H1 (cell line): ENCODE measurements at regions not wholly inside any gene's neighbourhood (a gene's known extent, or its start where the extent isn't known, plus 50 kb on each side); places are given as distances from the start of the nearest gene placed in this dataset.

ENCODE experiments used
- CTCF ChIA-PET: fragments of 300-600 bp; sonication (Branson Sonifier 250); formaldehyde crosslinking; loops from one replicate; lab custom pipeline; 2021; ENCODE audit not compliant: partially characterized antibody; lab: Charles Lee
- POLR2A ChIA-PET: fragments of 300-600 bp; sonication (Branson Sonifier 250); formaldehyde crosslinking; loops from one replicate; lab custom pipeline; 2021; ENCODE audit warnings: inconsistent platforms; ENCODE audit not compliant: partially characterized antibody; lab: Charles Lee
- DNase-seq, 2 experiments: peaks; one replicate each; pipeline versions ENCODE4 v3.0.0 to v3.0.0-alpha.2; 2010 to 2022; ENCODE audit warnings: low spot score in 2 of 2, low read depth in 1 of 2, mixed read lengths in 1 of 2
- FAIRE-seq: peaks from 2 replicates; lab custom pipeline; 2011; peaks lifted over from hg19 to GRCh38; lab: Jason Lieb, UNC
- H2AFZ ChIP-seq: 2 replicates; pipeline ENCODE4 v1.8.1; 2012; ENCODE audit warnings: low read length, inconsistent platforms
- H2AK5ac ChIP-seq: 2 replicates; pipeline ENCODE4 v1.6.1; 2013; ENCODE audit warnings: low read depth, low read length
- H2BK120ac ChIP-seq: replicated peaks from 2 replicates; pipeline ENCODE3; 2013; ENCODE audit warnings: low read depth, low read length, inconsistent platforms
- H2BK12ac ChIP-seq: 2 replicates; pipeline ENCODE4 v1.6.1; 2013; ENCODE audit warnings: low read depth, low read length
- H2BK15ac ChIP-seq: 2 replicates; pipeline ENCODE4 v1.6.1; 2013; ENCODE audit warnings: low read length
- H2BK20ac ChIP-seq: 2 replicates; pipeline ENCODE4 v1.6.1; 2013; ENCODE audit warnings: low read length
- H2BK5ac ChIP-seq: 2 replicates; pipeline ENCODE4 v1.6.1; 2013; ENCODE audit warnings: low read depth, low read length
- H3K14ac ChIP-seq: 2 replicates; pipeline ENCODE4 v1.6.1; 2013; ENCODE audit warnings: inconsistent platforms; ENCODE audit not compliant: insufficient read length
- H3K18ac ChIP-seq: 2 replicates; pipeline ENCODE4 v1.6.1; 2013; ENCODE audit warnings: low read length; ENCODE audit errors: extremely low read depth
- H3K23ac ChIP-seq: 2 replicates; pipeline ENCODE4 v1.6.1; 2013; ENCODE audit warnings: inconsistent platforms; ENCODE audit not compliant: insufficient read length
- H3K23me2 ChIP-seq: 2 replicates; pipeline ENCODE4 v1.6.1; 2013; ENCODE audit warnings: low read depth, low read length
- H3K27ac ChIP-seq: 2 replicates; pipeline ENCODE4 v1.6.1; 2011; ENCODE audit warnings: low read depth, low read length, inconsistent platforms
- H3K27me3 ChIP-seq, 4 experiments: replicated peaks in 1 of 4; 1 replicate in 1 of 4; 2 replicates in 3 of 4; pipeline versions ENCODE4 v1.6.1 to v1.8.1; 2011 to 2013; ENCODE audit warnings: low read length in 3 of 4, mild to moderate bottlenecking in 3 of 4, inconsistent platforms in 2 of 4, mixed read lengths in 2 of 4, moderate library complexity in 1 of 4; ENCODE audit not compliant: control insufficient read depth in 3 of 4, insufficient read depth in 3 of 4; ENCODE audit errors: extremely low read depth in 1 of 4
- H3K36me3 ChIP-seq, 4 experiments: 2 replicates each; pipeline versions ENCODE4 v1.6.1 to v1.8.1; 2011 to 2013; ENCODE audit warnings: mild to moderate bottlenecking in 4 of 4, low read length in 3 of 4, moderate library complexity in 2 of 4, control low read depth in 1 of 4, inconsistent platforms in 1 of 4; ENCODE audit not compliant: insufficient read depth in 4 of 4, control insufficient read depth in 2 of 4
- H3K4ac ChIP-seq: replicated peaks from 2 replicates; pipeline ENCODE3; 2013; ENCODE audit warnings: low read length, low read depth, mixed read lengths, inconsistent platforms; ENCODE audit not compliant: insufficient read length
- H3K4me1 ChIP-seq, 4 experiments: replicated peaks in 1 of 4; 1 replicate in 1 of 4; 2 replicates in 3 of 4; pipeline versions ENCODE4 v1.6.1 to v1.8.1; 2011 to 2013; ENCODE audit warnings: low read length in 3 of 4, inconsistent platforms in 2 of 4, mixed read lengths in 1 of 4; ENCODE audit not compliant: insufficient read depth in 4 of 4, control insufficient read depth in 3 of 4
- H3K4me2 ChIP-seq, 2 experiments: 2 replicates each; pipeline versions ENCODE4 v1.6.1 to v1.8.1; 2011 to 2013; ENCODE audit warnings: low read depth in 2 of 2, low read length in 2 of 2, control low read depth in 1 of 2, inconsistent platforms in 1 of 2, mild to moderate bottlenecking in 1 of 2; ENCODE audit not compliant: insufficient read depth in 1 of 2
- H3K4me3 ChIP-seq, 4 experiments: fragments of 200-600, 300-600 bp in 1 of 4; sonication (generic), shearing (Covaris generic), sonication (Bioruptor Twin) in 1 of 4; 2 replicates each; pipeline versions ENCODE4 v1.5.1 to v1.8.1; 2011 to 2016; ENCODE audit warnings: low read length in 4 of 4, low read depth in 3 of 4, control low read depth in 2 of 4, inconsistent platforms in 2 of 4, mild to moderate bottlenecking in 2 of 4, mixed read lengths in 1 of 4, moderate library complexity in 1 of 4; ENCODE audit not compliant: insufficient read depth in 2 of 4; ENCODE audit errors: extremely low read depth in 1 of 4
- H3K56ac ChIP-seq: replicated peaks from 2 replicates; pipeline ENCODE3; 2013; ENCODE audit warnings: low read depth, mild to moderate bottlenecking, mixed read lengths, low read length, inconsistent platforms; ENCODE audit not compliant: insufficient read length
- H3K79me1 ChIP-seq: 2 replicates; pipeline ENCODE4 v1.6.1; 2013; ENCODE audit warnings: low read depth, low read length, control low read depth
- H3K79me2 ChIP-seq, 2 experiments: 2 replicates each; pipeline versions ENCODE4 v1.6.1 to v1.8.1; 2012 to 2013; ENCODE audit warnings: low read length in 2 of 2, mild to moderate bottlenecking in 2 of 2, inconsistent platforms in 1 of 2; ENCODE audit not compliant: insufficient read depth in 2 of 2, control insufficient read depth in 1 of 2
- H3K9ac ChIP-seq, 4 experiments: replicated peaks in 1 of 4; 1 replicate in 1 of 4; 2 replicates in 3 of 4; pipeline versions ENCODE4 v1.6.1 to v1.8.1; 2011 to 2013; ENCODE audit warnings: low read depth in 3 of 4, low read length in 3 of 4, control low read depth in 2 of 4, mild to moderate bottlenecking in 2 of 4, moderate library complexity in 2 of 4, inconsistent platforms in 1 of 4; ENCODE audit errors: extremely low read depth in 1 of 4
- H3K9me3 ChIP-seq, 2 experiments: 2 replicates each; pipeline versions ENCODE4 v1.6.1 to v1.8.1; 2012 to 2013; ENCODE audit warnings: mild to moderate bottlenecking in 2 of 2, moderate library complexity in 2 of 2, control low read depth in 1 of 2, inconsistent platforms in 1 of 2, low read depth in 1 of 2, low read length in 1 of 2, mixed read lengths in 1 of 2; ENCODE audit not compliant: insufficient read depth in 2 of 2
- H4K20me1 ChIP-seq, 2 experiments: replicated peaks in 1 of 2; 2 replicates each; pipeline versions ENCODE3 to v1.8.1; 2011 to 2013; ENCODE audit warnings: inconsistent platforms in 2 of 2, low read length in 2 of 2, mild to moderate bottlenecking in 1 of 2; ENCODE audit not compliant: insufficient read depth in 2 of 2, control insufficient read depth in 1 of 2
- H4K5ac ChIP-seq: 2 replicates; pipeline ENCODE4 v1.6.1; 2013; ENCODE audit warnings: low read length, low read depth, mixed read lengths, inconsistent platforms; ENCODE audit not compliant: insufficient read length
- H4K8ac ChIP-seq: 2 replicates; pipeline ENCODE4 v1.8.0; 2013; ENCODE audit warnings: mild to moderate bottlenecking, moderate library complexity, low read length, inconsistent platforms; ENCODE audit not compliant: insufficient read depth; ENCODE audit errors: extremely low read depth
- H4K91ac ChIP-seq: replicated peaks from 2 replicates; pipeline ENCODE3; 2013; ENCODE audit warnings: low read length, mixed read lengths, inconsistent platforms; ENCODE audit not compliant: insufficient read length
- BACH1 ChIP-seq: IDR thresholded peaks from 2 replicates; pipeline ENCODE4 v1.6.1; 2012; ENCODE audit warnings: low read length, improper control_type of control experiment
- HDAC2 ChIP-seq, 2 experiments: fragments of 300-600 bp in 1 of 2; sonication (generic) in 1 of 2; IDR thresholded peaks; 2 replicates each; pipeline ENCODE4 v1.6.1; 2011 to 2012; ENCODE audit warnings: low read depth in 2 of 2, low read length in 2 of 2, mild to moderate bottlenecking in 2 of 2, moderate library complexity in 2 of 2, borderline replicate concordance in 1 of 2, inconsistent platforms in 1 of 2
- HDAC6 ChIP-seq: IDR thresholded peaks from one replicate; pipeline ENCODE4 v1.7.1; 2012; ENCODE audit warnings: low read depth, mild to moderate bottlenecking, inconsistent platforms, low read length, moderate library complexity
- KDM5A ChIP-seq: fragments of 200-600 bp; IDR thresholded peaks from 2 replicates; pipeline ENCODE4 v1.7.1; 2012; ENCODE audit warnings: mild to moderate bottlenecking, low read length, inconsistent platforms, mixed read lengths
- SIRT6 ChIP-seq: IDR thresholded peaks from one replicate; pipeline ENCODE4 v1.7.1; 2012; ENCODE audit warnings: low read length, inconsistent platforms
- TCF12 ChIP-seq: IDR thresholded peaks from 2 replicates; pipeline ENCODE4 v1.6.1; 2011; ENCODE audit warnings: low read depth, mild to moderate bottlenecking, low read length
- WGBS, 2 experiments: shearing (Covaris generic) in 1 of 2; methylation state at CpG; one replicate each; pipeline versions ENCODE4 v1.1.6 to v1.1.7; 2013 to 2015; ENCODE audit warnings: low lambda C conversion rate in 2 of 2, mixed read lengths in 2 of 2, inconsistent platforms in 1 of 2, low coverage in 1 of 2, missing lambda C conversion rate in 1 of 2; ENCODE audit not compliant: insufficient replicate concordance in 2 of 2, insufficient coverage in 1 of 2, insufficient read length in 1 of 2; ENCODE audit errors: extremely low coverage in 1 of 2, missing lambda C conversion rate in 1 of 2; 5-methylcytosine and 5-hydroxymethylcytosine counted together
- TF ChIP-seq, protein P1 (sequence below): IDR thresholded peaks from 2 replicates; pipeline ENCODE4 v1.6.1; 2012; ENCODE audit warnings: inconsistent platforms

DNA sequence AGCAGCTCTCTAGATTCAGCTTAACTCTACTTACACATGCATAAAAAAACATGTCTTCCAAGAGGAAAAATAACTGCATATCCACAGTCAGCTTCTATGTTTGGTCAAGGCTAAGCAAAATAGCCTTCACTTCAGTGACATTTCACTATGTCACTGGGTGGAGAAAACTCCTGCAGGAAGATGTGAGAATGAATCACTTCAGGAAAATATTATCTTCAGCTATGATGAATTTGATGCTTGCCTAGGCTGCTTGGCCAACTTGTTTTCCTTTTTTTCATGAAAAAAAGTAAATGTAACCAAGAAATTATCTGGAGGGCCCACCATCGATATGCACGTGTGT, 143.0 kb upstream of the ZNF608 start:
- TF ChIP-seq SIRT6 (no peak), KDM5A (no peak), HDAC6 (no peak), HDAC2 (IDR thresholded peaks at IDR 0.05; ENCODE audit: borderline replicate concordance in 1 of 2, low read depth in 2 of 2, low read length in 2 of 2) (no peak), TCF12 (no peak), BACH1 (no peak)
- TF ChIP-seq, protein P1, sequence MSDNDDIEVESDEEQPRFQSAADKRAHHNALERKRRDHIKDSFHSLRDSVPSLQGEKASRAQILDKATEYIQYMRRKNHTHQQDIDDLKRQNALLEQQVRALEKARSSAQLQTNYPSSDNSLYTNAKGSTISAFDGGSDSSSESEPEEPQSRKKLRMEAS: no peak
- TF ChIP-seq, all 59 proteins: peak for 0
- DNase-seq (no peak), FAIRE-seq (peak; percentile 91)
- H3K4ac ChIP-seq: no peak overlapping the region
- H3K23me2 ChIP-seq: no peaks in the 10 kb centered on the region
- no peak overlapping the region for H3K14ac ChIP-seq
- H3K4me3 ChIP-seq: peak overlapping the region in 1 of 4 experiments; percentile 20; a peak in 2 of 8 replicates
- no peak overlapping the region for H3K18ac ChIP-seq
- H3K27ac ChIP-seq: no peak overlapping the region
- no peaks in the 10 kb centered on the region for H3K79me1 ChIP-seq
- H4K91ac ChIP-seq: no peak overlapping the region
- H3K23ac ChIP-seq: no peak overlapping the region
- H3K27me3 ChIP-seq: no peaks in the 10 kb centered on the region
- ChIA-PET POLR2A (no interaction called here), CTCF (interaction anchor here (0.8 to 2.0 kb wide), 4 partner anchors 9 to 401 kb away, joined by 3 to 8 read pairs (median 4); no protein-coding TSS in a partner anchor)
- peaks cover 0 to 9% (median 5%) of the 10 kb centered on the region in 4 experiments; a peak in 5 of 7 replicates for H3K4me1 ChIP-seq
- no peaks in the 10 kb centered on the region; a peak in 1 of 8 replicates for H3K36me3 ChIP-seq
- 75% methylated on average over 2 of the region's 2 CpGs; no CpG with 5 or more reads in 1 of the 2 experiments for WGBS, 2 experiments
- no peak overlapping the region for H2BK15ac ChIP-seq
- H2AFZ ChIP-seq: no peak overlapping the region
- H4K8ac ChIP-seq: no peak overlapping the region
- H3K79me2 ChIP-seq: no peaks in the 10 kb centered on the region
- no peak overlapping the region for H2AK5ac ChIP-seq
- no peaks in the 10 kb centered on the region for H4K20me1 ChIP-seq
- no peak overlapping the region for H2BK120ac ChIP-seq
- H3K4me2 ChIP-seq: peak overlapping the region; percentile 19 to 38; a peak in 2 of 4 replicates
- H3K9ac ChIP-seq: no peak overlapping the region
- peaks cover 7% of the 10 kb centered on the region in 2 experiments; a peak in 2 of 4 replicates for H3K9me3 ChIP-seq
- H4K5ac ChIP-seq: no peak overlapping the region
- H3K56ac ChIP-seq: no peak overlapping the region
- no peak overlapping the region for H2BK12ac ChIP-seq
- 0 out of 2 replicates have a peak overlapping the region, but pooled peaks have one; percentile 5 for H2BK20ac ChIP-seq
- no peak overlapping the region for H2BK5ac ChIP-seq
